COLO829 (cell line): ENCODE measurements at regions not wholly inside any gene's neighbourhood (a gene's known extent, or its start where the extent isn't known, plus 50 kb on each side); places are given as distances from the start of the nearest gene placed in this dataset.
"Not testable (repeated sequence)": the region's sequence is repeated elsewhere in the genome, so short reads cannot be mapped to it uniquely, and the experiment has no call there.

Experiments
- DNase-seq: peaks from one replicate; pipeline ENCODE4 v3.0.0; 2012; ENCODE audit warnings: low spot score

DNA sequence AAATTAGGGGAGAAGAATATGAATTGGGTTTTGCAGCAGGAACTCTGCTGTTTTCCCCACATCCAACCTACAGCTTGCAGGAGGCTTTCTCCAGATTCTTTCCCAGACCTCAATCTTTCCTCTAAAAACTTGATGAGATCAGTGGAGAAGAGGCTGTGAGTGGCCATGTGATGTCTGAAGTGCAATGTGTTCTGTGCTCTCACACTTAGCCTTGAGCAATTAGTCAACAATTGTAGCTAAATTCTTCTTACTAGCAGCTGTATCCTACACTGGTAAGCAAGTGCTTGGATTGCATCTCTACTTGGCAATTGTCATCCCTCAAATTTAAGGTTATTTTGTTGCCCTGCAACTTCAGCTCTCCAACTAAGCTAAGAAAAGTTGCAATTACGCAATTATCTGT, 807.3 kb upstream of the RGS18 start:
- DNase-seq: no peak

- DNase-seq: no peak
Observed at GRCh38 chr1:191358724-191359123, 799.5 kb upstream of the RGS18 start.

DNA sequence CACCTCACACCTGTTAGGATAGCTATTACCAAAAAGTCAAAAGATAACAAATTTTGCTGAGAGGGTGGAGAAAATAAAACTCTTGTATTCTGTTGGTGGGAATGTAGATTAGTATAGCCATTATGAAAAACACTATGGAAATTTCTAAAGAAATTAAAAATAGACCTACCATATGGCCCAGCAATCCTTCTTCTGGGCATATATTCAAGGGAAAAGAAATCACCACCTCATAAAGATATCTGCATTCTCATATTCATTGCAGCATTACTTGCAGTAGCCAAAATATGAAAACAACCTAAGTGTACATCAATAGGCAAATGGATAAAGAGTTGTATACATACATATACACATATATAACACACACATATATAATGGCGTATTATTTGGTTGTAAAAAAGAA, 791.6 kb upstream of the RGS18 start:
- no peak for DNase-seq

GRCh38 chr1:191368891-191369654, 789.2 kb upstream of the RGS18 start:
- no peak for DNase-seq

DNA sequence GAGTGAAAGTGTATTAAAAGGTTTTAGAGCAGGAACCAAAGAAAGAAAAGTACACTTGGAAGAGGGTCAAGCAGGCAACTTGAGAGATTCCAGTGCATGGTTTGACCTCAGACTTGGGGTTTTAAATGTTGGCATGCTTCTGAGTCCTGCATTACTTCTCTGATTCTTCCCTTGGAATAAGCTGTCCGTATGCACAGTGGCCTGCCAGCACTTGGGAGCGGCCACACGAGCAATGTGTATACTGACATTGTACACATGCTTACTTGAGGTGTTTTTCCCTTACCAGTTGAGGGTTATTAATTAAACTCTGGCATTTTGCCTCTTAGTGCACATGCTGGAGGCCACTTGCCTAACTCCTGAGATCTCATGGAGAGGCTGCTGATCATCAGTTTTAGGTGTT, 786.6 kb upstream of the RGS18 start:
- DNase-seq: no peak

DNA sequence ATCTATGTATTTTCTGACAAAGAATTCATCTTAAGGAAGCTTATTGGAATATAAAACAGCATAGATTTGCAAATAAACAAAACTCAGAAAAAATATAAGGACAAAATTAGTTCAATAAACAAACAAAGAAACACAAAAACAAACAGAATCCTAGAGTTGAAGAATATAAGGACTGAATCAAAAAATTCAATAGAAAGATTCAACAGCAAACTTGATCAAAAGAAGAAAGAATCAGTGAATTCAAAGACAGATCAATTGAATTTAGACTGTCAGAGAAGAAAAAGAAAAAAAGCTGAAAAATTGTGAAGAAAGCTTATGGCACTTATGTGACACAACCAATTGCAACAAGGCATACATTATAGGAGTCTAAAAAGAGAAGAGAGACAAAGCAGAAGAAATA, 770.0 kb upstream of the RGS18 start:
- no peak for DNase-seq

DNA sequence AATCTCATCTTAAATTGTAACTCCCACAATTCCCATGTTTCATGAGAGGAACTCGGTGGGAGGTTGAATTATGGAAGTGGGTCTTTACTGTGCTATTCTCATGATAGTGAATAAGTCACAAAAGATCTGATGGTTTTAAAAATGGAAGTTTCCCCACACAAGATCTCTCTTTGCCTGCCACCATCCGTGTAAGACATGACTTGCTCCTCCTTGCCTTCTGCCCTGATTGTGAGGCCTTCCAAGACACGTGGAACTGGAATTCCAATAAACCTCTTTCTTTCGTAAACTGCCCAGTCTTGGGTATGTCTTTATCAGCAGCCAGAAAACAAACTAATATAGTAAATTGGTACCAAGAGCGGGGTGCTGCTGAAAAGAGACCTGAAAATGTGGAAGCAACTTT, 761.6 kb upstream of the RGS18 start:
- DNase-seq: no peak

- no peak for DNase-seq
Observed at GRCh38 chr1:191398551-191398950, 759.7 kb upstream of the RGS18 start.

- DNase-seq: no peak
Observed at GRCh38 chr1:191405417-191405816, 752.8 kb upstream of the RGS18 start.

DNA sequence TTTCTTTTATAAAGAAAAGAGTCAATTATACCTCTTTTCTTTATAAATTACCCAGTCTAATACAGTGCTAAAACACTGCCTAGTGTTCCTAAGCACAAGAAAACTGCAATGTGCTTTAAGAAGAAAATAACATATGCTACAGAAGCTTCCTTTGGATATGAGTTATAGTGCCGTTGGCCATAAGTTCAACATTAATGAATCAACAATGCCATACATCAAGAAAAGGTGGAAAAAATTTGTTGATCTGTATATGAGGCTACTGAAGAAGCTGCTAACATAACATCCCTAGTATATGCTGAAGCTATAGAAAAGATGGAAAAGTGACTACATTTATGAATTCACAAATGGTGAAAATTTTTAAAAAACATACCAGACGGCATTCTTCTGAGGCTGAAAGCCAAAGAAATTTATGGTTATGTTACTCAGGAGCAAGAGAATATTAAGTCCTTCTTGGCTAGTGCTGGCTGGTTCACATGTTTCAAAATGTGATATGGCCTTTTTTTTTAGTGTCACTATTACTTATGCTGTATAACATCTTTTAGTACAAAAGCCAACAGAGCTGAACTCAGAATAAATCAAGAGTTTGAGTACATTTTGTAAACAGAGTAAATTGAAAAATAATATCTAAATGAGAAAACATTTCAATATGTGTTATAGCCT, 743.2 kb upstream of the RGS18 start:
- no peak for DNase-seq

DNA sequence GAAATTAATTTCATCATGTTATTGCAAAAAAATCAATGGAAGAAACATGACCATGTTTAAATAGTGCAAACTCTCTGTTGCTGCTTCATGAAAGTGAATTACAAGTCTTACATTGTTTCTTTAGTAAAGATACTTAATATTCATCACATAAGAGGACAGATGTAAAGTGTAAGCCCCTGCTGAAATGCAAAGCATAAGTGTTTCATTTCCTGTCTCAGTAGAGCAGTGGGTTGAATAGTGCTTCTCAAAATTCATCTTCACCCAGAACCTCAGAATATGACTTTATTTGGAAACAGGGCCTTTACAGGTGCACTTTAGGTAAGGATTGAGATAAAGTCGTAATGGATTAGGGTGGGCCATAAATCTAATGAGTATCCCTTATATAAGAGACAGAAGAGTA, 738.4 kb upstream of the RGS18 start:
- no peak for DNase-seq

DNA sequence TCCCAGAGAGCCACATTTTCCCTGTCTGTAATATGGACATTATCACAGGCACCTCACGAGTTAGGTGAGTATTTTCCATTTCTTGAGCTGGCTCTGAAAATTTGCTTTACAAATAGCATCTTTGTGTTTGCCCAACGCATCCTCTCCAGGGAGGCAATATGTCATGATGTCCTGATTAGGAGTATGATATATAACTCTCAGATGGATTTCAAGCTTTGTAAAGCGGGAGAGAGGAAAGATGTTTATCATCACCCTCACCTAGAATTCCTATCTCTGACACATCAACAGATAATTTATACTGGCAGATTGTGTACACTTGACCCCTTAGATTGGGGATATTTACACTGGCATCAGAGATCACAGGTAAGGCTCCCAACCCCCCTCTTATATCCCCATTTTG, 730.7 kb upstream of the RGS18 start:
- DNase-seq: no peak

DNA sequence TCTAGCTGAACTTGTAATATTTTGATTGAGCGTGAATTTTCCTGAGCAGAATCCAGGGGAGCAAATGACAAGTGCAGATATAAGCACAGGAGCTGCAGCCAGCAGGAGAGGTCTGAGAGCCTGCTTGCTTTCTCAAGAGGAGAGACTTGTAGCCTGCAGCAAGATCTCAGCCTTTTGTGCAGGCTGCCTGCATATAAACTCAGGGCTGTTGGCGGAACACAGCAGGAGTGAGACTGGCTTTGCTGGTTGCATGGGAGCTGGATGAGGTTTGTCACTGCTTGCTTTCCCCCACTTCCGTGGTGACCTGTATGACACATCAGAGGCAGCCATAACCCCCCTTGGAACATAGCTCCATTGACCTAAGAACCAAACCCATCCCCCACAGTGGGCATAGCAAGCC, 725.4 kb upstream of the RGS18 start:
- no peak for DNase-seq

DNA sequence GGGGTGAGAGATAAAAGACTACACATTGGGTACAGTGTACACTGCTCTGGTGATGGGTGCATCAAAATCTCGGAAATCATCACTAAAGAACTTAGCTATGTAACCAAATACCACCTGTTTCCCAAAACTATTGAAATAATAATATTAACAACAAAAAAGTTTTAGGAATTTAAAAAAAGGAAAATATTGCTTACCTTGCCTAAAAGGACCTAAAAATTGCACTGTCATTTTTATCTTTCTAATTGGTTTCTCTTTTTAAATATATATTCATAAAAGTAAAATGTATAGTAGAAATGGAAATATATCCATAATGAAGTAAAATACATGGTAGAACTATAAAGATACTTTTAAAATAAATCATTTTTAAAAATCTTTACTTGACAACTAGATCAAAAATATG, 719.3 kb upstream of the RGS18 start:
- no peak for DNase-seq

DNA sequence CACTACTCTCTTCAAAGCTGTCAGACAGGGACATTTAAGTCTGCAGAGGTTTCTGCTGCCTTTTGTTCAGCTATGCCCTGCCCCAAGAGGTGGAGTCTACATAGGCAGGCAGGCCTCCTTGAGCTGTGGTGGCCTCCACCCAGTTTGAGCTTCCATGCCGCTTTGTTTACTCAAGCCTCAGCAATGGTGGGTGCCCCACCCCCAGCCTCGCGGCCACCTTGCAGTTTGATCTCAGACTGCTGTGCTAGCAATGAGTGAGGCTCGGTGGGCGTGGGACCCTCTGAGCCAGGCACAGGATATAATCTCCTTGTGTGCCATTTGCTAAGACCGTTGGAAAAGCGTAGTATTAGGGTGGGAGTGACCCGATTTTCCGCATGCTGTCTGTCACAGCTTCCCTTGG, 710.0 kb upstream of the RGS18 start:
- not testable (repeated sequence) for DNase-seq

DNA sequence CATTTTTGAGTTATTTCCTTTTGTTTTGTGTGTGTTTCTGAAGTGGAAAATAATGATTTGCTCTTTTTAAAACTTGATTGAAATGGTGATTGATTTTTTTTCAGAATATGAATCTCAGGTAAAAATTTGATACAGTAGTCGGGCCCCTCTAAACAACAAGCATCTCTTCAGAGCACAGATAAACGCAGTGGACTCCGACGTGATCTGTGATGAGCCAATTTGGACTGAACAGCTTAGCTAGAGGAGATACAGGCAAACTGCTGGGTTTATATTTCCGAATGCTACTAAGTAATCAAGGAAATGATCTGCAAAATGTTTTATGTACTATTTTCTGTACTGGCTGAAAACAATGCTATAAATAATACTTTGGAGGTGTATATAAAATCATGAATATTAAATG, 705.7 kb upstream of the RGS18 start:
- no peak for DNase-seq

GRCh38 chr1:191453487-191453886, 704.8 kb upstream of the RGS18 start:
- DNase-seq: no peak

DNA sequence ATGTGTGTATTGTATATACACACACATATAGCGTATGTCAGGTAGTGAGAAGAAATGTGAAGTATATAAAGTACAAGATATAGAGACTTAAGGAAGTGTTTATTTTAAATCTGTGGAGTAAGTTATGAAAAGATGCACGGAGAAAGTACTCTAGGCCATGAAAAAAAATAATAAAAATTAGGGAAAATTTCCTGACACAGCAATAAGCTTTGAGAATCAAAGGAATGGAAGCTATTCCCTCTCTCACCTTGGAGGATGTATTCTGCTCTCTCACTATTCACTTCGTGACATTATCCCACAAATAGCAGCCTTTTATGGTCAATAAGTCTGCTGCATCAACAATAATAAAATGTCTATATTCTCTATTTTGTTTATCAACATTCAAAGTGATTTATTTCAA, 700.4 kb upstream of the RGS18 start:
- DNase-seq: no peak

DNA sequence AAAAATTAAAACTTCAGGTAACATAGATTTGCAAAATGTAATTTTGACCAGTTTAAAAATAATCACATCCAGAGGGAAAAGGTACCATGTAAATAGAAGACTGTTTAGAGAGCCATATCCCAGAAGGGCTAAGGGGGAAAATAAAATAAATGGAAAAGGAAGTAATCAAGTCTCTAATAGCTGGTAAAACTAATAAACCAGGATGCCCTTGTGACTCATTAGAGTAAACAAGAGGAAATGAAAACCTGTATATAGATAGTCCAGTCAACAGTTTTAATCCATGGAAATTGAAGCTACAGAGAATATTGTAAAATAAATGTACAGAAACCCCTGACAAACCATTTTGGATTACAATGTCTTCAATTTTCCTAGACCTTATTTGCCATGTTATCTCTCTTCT, 698.0 kb upstream of the RGS18 start:
- DNase-seq: no peak

DNA sequence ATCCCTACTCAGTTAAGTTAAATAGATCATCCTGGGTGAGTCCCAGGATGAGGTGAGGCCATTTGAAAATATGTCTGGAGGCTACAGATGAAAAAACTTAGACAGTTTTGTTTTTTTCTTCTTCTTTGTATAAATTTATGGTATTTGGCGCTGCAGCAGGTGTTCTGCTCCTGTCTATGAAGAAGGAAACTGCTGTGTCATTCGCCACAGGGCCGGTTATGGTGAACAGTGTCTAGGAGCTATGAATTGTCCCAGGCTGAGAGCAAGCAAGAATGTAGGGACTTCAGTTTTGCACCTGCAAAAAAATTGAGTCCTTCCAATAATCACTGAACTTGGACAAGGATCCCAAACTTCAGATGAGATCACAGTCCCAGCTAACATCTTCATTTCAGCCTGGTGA, 674.3 kb upstream of the RGS18 start:
- DNase-seq: no peak

GRCh38 chr1:191490303-191490702, 668.0 kb upstream of the RGS18 start:
- DNase-seq: no peak

GRCh38 chr1:191495040-191495439, 663.2 kb upstream of the RGS18 start:
- no peak for DNase-seq

DNA sequence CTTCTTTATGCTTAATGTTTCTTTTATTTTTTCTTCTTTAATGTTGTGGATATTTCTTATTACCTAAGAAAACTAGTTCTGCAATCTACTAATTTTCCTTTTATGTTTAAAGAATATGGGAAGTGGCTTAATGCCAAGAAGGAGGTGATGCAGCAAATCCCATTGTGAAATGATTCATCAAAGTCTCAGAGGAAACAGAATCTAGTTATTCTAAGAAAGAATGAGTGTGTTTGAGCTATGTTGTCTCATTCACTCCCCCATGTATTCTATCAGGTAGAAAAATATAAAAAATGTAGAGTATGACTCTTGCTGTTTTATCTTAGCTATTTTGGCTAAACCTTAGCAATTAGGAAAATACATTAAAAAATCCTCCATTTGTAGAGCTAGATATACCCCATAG, 659.9 kb upstream of the RGS18 start:
- no peak for DNase-seq

DNA sequence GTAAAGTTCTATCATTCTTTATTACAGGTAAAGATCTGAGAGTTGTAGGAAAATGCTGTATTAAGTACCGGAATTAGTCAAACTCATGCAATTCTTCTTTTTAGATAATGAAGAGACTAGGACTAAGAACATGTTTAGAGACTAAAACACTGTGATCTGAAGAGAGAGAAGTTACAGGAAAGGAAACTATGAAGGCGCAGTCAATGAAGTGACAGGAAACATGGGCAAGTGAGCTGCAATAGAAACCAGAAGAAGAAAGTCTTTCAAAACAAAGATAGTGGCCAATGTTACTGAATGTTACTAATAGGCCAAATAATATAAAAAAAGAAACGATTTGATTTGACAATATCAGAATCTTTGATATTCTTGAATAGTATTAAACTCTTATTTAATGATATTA, 659.4 kb upstream of the RGS18 start:
- DNase-seq: no peak
